Kidney (tissue), 13 donors: ENCODE measurements at regions not wholly inside any gene's neighbourhood (a gene's known extent, or its start where the extent isn't known, plus 50 kb on each side); places are given as distances from the start of the nearest gene placed in this dataset.

Experiments
- DNase-seq, 5 donors: peaks; one replicate each; pipeline ENCODE4 v3.0.0-alpha.2; 2013 to 2020
- FAIRE-seq: peaks from 2 replicates; lab custom pipeline; 2012; peaks lifted over from hg19 to GRCh38; lab: Jason Lieb, UNC
- H3K27ac ChIP-seq, 2 donors: one replicate each; pipeline ENCODE4 v1.7.0; 2013; ENCODE audit warnings: low read depth in 2 of 2, low read length in 2 of 2, inconsistent platforms in 1 of 2
- H3K27me3 ChIP-seq: one replicate; pipeline ENCODE4 v1.7.1; 2013; ENCODE audit warnings: low read length, inconsistent platforms; ENCODE audit not compliant: control insufficient read depth, insufficient read depth
- H3K36me3 ChIP-seq, 3 donors: one replicate each; pipeline versions ENCODE4 v1.7.0 to v1.7.1; 2013; ENCODE audit warnings: low read length in 3 of 3, control low read depth in 1 of 3, inconsistent platforms in 1 of 3; ENCODE audit not compliant: insufficient read depth in 3 of 3, control insufficient read depth in 2 of 3
- H3K4me1 ChIP-seq, 3 donors: one replicate each; pipeline versions ENCODE4 v1.7.0 to v1.7.1; 2013; ENCODE audit warnings: low read length in 3 of 3, inconsistent platforms in 1 of 3, low read depth in 1 of 3; ENCODE audit not compliant: control insufficient read depth in 2 of 3, insufficient read depth in 2 of 3
- H3K4me3 ChIP-seq, 3 donors: one replicate each; pipeline versions ENCODE4 v1.7.0 to v1.8.1; 2013; ENCODE audit warnings: low read length in 3 of 3, control low read depth in 1 of 3, inconsistent platforms in 1 of 3
- H3K9ac ChIP-seq, 3 donors: one replicate each; pipeline versions ENCODE4 v1.7.0 to v1.7.1; 2013; ENCODE audit warnings: low read length in 3 of 3, control low read depth in 1 of 3, inconsistent platforms in 1 of 3
- H3K9me3 ChIP-seq, 3 donors: one replicate each; pipeline versions ENCODE4 v1.7.0 to v1.7.1; 2013; ENCODE audit warnings: low read length in 3 of 3, control low read depth in 1 of 3, inconsistent platforms in 1 of 3; ENCODE audit not compliant: control insufficient read depth in 2 of 3, insufficient read depth in 1 of 3
- CTCF ChIP-seq: IDR thresholded peaks from 3 replicates; pipeline ENCODE4 v1.5.1; 2012; ENCODE audit warnings: mild to moderate bottlenecking, moderate library complexity, borderline replicate concordance; ENCODE audit not compliant: insufficient read depth; ENCODE audit errors: extremely low read depth
- intact Hi-C: fragments of 100-400 bp; cut with DNase I; formaldehyde crosslinking; loops from one replicate; pipeline ENCODE4 v1.11.1; 2022
- donor health status: control.
- donor health status: control.
- donor health status: control.
- donor health status: control.
- donor health status: control.
- donor health status: DM: yes; HTN: yes; CAD: no.
- donor health status: Normal renal cell carcinoma (clear cell type).

DNA sequence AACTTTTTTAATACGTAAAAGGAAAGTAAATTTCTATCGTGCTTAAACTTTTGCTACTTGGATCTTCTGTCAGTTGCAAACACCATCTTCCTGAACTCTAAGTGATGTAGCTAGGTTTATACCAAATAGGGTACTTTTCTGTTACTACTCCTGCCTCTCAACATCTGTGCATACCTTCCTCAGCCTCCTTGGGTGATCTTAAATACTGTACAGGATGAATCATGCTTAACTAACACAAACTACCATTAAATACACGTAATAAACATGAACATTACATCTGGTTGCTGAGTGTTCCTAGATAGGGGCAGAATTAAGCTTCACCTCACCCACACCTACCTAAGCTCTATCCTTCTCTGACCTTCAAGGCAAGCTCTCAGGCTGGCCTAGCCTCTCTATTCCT is 398.0 kb downstream of the TXNL1 start:
- FAIRE-seq (no peak), DNase-seq (no peak)
- no peak for TF ChIP-seq CTCF
- Histone ChIP-seq H3K27ac (no peak overlapping the region), H3K9me3 (no peaks in the 10 kb centered on the region), H3K36me3 (no peaks in the 10 kb centered on the region), H3K4me3 (no peak overlapping the region), H3K27me3 (no peaks in the 10 kb centered on the region), H3K9ac (no peak overlapping the region), H3K4me1 (no peaks in the 10 kb centered on the region)
- intact Hi-C loops = no loop called here

DNA sequence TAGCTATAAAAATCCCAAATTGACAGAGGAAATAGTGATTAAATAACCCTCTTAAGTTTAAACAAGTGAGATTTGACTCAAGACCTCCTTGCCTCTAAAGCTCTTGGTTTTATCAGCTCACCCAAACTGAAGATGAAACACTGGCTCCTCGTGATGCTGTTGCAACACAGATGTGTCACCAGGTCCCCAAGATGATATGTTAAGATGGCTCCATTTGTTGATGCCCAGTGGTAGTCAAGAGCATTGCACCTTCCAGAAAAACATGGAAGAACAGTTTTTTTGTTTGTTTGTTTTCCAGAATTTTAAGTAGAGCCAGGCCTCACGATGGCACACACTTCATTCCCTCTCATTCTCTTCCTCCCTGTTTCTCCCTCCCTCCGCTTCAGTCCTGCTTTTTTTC is 399.8 kb downstream of the TXNL1 start:
- no peaks in the 10 kb centered on the region for H3K27me3 ChIP-seq
- no peak overlapping the region for H3K27ac ChIP-seq
- no peak overlapping the region for H3K4me3 ChIP-seq
- H3K9me3 ChIP-seq = no peaks in the 10 kb centered on the region
- no peak for TF ChIP-seq CTCF
- intact Hi-C loops = no loop called here
- no peak for DNase-seq
- FAIRE-seq = no peak
- no peaks in the 10 kb centered on the region for H3K36me3 ChIP-seq
- H3K4me1 ChIP-seq = no peaks in the 10 kb centered on the region
- no peak overlapping the region for H3K9ac ChIP-seq

GRCh38 chr18:56235481-56236013 is 402.8 kb downstream of the TXNL1 start:
- intact Hi-C loops = no loop called here
- peak in 4 of 5 donors; percentile 33 to 63 (median 48) for DNase-seq

More at GRCh38 chr18:56235481-56236013, 402.8 kb downstream of the TXNL1 start:
- FAIRE-seq = no peak
- no peak for TF ChIP-seq CTCF
- H3K4me1 ChIP-seq = no peaks in the 10 kb centered on the region
- no peak overlapping the region for H3K4me3 ChIP-seq
- H3K9me3 ChIP-seq = peaks cover 0 to 5% (median 0%) of the 10 kb centered on the region in 3 donors
- H3K9ac ChIP-seq = no peak overlapping the region
- H3K27ac ChIP-seq = no peak overlapping the region
- H3K27me3 ChIP-seq = no peaks in the 10 kb centered on the region
- H3K36me3 ChIP-seq = no peaks in the 10 kb centered on the region
